DND-41 (cell line): ENCODE measurements at regions not wholly inside any gene's neighbourhood (a gene's known extent, or its start where the extent isn't known, plus 50 kb on each side); places are given as distances from the start of the nearest gene placed in this dataset.

ENCODE experiments used
- ATAC-seq: fragments of 200-7000 bp; cut with Tn5 transposase; 3 replicates; pipeline ENCODE4 v1.9.1; 2021; ENCODE audit warnings: low read depth; ENCODE audit not compliant: insufficient read depth
- DNase-seq: peaks from one replicate; pipeline ENCODE4 v3.0.0-alpha.2; 2020
- H2AFZ ChIP-seq: 2 replicates; pipeline ENCODE4 v1.6.0; 2012; ENCODE audit warnings: low read depth, low read length
- H3K27ac ChIP-seq: 2 replicates; pipeline ENCODE4 v1.5.1; 2012; ENCODE audit warnings: low read length, inconsistent platforms
- H3K27me3 ChIP-seq: fragments of 200-600 bp; sonication (generic); 2 replicates; pipeline ENCODE4 v1.6.0; 2012; ENCODE audit warnings: low read length, mild to moderate bottlenecking, inconsistent platforms; ENCODE audit not compliant: insufficient read depth, poor library complexity
- H3K36me3 ChIP-seq: 2 replicates; pipeline ENCODE4 v1.5.1; 2012; ENCODE audit warnings: low read length, inconsistent platforms; ENCODE audit not compliant: insufficient read depth
- H3K4me1 ChIP-seq: 2 replicates; pipeline ENCODE4 v1.5.1; 2012; ENCODE audit warnings: mild to moderate bottlenecking, low read length; ENCODE audit not compliant: insufficient read depth
- H3K4me2 ChIP-seq: 2 replicates; pipeline ENCODE4 v1.6.0; 2012; ENCODE audit warnings: mild to moderate bottlenecking, moderate library complexity, low read length, inconsistent platforms; ENCODE audit not compliant: insufficient read depth
- H3K4me3 ChIP-seq, 2 experiments: fragments of 200-600 bp in 1 of 2; shearing (Covaris generic) in 1 of 2; 2 replicates each; pipeline ENCODE4 v1.5.1; 2012 to 2016; ENCODE audit warnings: inconsistent platforms in 2 of 2, low read length in 2 of 2, mild to moderate bottlenecking in 2 of 2, low read depth in 1 of 2, moderate library complexity in 1 of 2
- H3K79me2 ChIP-seq: 2 replicates; pipeline ENCODE4 v1.6.0; 2012; ENCODE audit warnings: low read length, inconsistent platforms; ENCODE audit not compliant: insufficient read depth
- H3K9ac ChIP-seq: 2 replicates; pipeline ENCODE4 v1.6.0; 2012; ENCODE audit warnings: low read depth, mild to moderate bottlenecking, inconsistent platforms, low read length, moderate library complexity
- H3K9me3 ChIP-seq: 2 replicates; pipeline ENCODE4 v1.5.1; 2012; ENCODE audit warnings: low read length, moderate library complexity, mild to moderate bottlenecking, inconsistent platforms; ENCODE audit not compliant: insufficient read depth, severe bottlenecking
- H4K20me1 ChIP-seq: 2 replicates; pipeline ENCODE4 v1.6.0; 2012; ENCODE audit warnings: low read length; ENCODE audit not compliant: insufficient read depth
- CTCF ChIP-seq: IDR thresholded peaks from 2 replicates; pipeline ENCODE4 v1.5.1; 2012; ENCODE audit warnings: borderline replicate concordance, low read length, moderate library complexity, mild to moderate bottlenecking; ENCODE audit not compliant: poor library complexity, severe bottlenecking; ENCODE audit errors: extremely low read depth
- EZH2 ChIP-seq: IDR thresholded peaks from 3 replicates; pipeline ENCODE4 v1.6.1; 2012; ENCODE audit warnings: borderline replicate concordance, low read depth, mild to moderate bottlenecking, moderate library complexity, low read length, inconsistent platforms; ENCODE audit not compliant: severe bottlenecking

- no peak for TF ChIP-seq CTCF
- TF ChIP-seq EZH2, result no peak
- Histone ChIP-seq H3K4me2 (no peak overlapping the region), H3K27me3 (no peaks in the 10 kb centered on the region), H3K4me3 (no peak overlapping the region), H4K20me1 (no peaks in the 10 kb centered on the region), H3K79me2 (no peaks in the 10 kb centered on the region), H3K4me1 (no peaks in the 10 kb centered on the region), H3K9ac (no peak overlapping the region), H3K36me3 (no peaks in the 10 kb centered on the region), H3K9me3 (no peaks in the 10 kb centered on the region), H3K27ac (no peak overlapping the region), H2AFZ (no peak overlapping the region)
- ATAC-seq (no peak), DNase-seq (no peak)
Measured at GRCh38 chr13:93060144-93060543, 166.5 kb upstream of the GPC6 start.

- H3K27ac ChIP-seq, result no peak overlapping the region
- ATAC-seq (no peak), DNase-seq (no peak)
- no peak overlapping the region for H2AFZ ChIP-seq
- TF ChIP-seq EZH2, result no peak
- no peak for TF ChIP-seq CTCF
- H3K9ac ChIP-seq, result no peak overlapping the region
- no peaks in the 10 kb centered on the region for H3K79me2 ChIP-seq
- H3K4me2 ChIP-seq, result no peak overlapping the region
- no peaks in the 10 kb centered on the region for H3K36me3 ChIP-seq
- H4K20me1 ChIP-seq, result no peaks in the 10 kb centered on the region
- no peak overlapping the region for H3K4me3 ChIP-seq
- no peaks in the 10 kb centered on the region for H3K4me1 ChIP-seq
- H3K9me3 ChIP-seq, result no peaks in the 10 kb centered on the region
- H3K27me3 ChIP-seq, result no peaks in the 10 kb centered on the region
Measured at GRCh38 chr13:93066187-93066586, 160.4 kb upstream of the GPC6 start.

GRCh38 chr13:93079294-93079693 is 147.3 kb upstream of the GPC6 start:
- Histone ChIP-seq H3K36me3 (no peaks in the 10 kb centered on the region), H3K9me3 (no peaks in the 10 kb centered on the region), H3K27me3 (no peaks in the 10 kb centered on the region), H3K4me1 (no peaks in the 10 kb centered on the region), H3K4me3 (no peak overlapping the region), H3K9ac (no peak overlapping the region), H3K27ac (no peak overlapping the region), H2AFZ (no peak overlapping the region), H3K79me2 (no peaks in the 10 kb centered on the region), H4K20me1 (no peaks in the 10 kb centered on the region), H3K4me2 (no peak overlapping the region)
- TF ChIP-seq EZH2 (no peak), CTCF (no peak)
- DNase-seq, result no peak
- no peak for ATAC-seq

GRCh38 chr13:93080166-93080565 is 146.4 kb upstream of the GPC6 start:
- H3K9me3 ChIP-seq, result no peaks in the 10 kb centered on the region
- ATAC-seq (no peak), DNase-seq (no peak)
- H3K79me2 ChIP-seq, result no peaks in the 10 kb centered on the region
- no peak overlapping the region for H3K9ac ChIP-seq
- TF ChIP-seq CTCF (no peak), EZH2 (no peak)
- H3K27me3 ChIP-seq, result no peaks in the 10 kb centered on the region
- H2AFZ ChIP-seq, result no peak overlapping the region
- H3K4me1 ChIP-seq, result no peaks in the 10 kb centered on the region
- no peaks in the 10 kb centered on the region for H3K36me3 ChIP-seq
- no peak overlapping the region for H3K4me3 ChIP-seq
- no peak overlapping the region for H3K4me2 ChIP-seq
- H3K27ac ChIP-seq, result no peak overlapping the region
- H4K20me1 ChIP-seq, result no peaks in the 10 kb centered on the region
